ENCODE measurements at regions not wholly inside any gene's neighbourhood (a gene's known extent, or its start where the extent isn't known, plus 50 kb on each side); places are given as distances from the start of the nearest gene placed in this dataset.

GRCh38 chr12:11510671-11511070 lies 115.3 kb upstream of the PRB2 start:
- no peak overlapping the region for H3K4me3 Mint-ChIP-seq
- no peaks in the 10 kb centered on the region for H3K36me3 Mint-ChIP-seq
- no peaks in the 10 kb centered on the region for H3K9me3 Mint-ChIP-seq
- no peak for DNase-seq (ENCODE audit: extremely low spot score, unreplicated experiment)
- H3K27me3 Mint-ChIP-seq, result peaks cover 36% of the 10 kb centered on the region
- no peaks in the 10 kb centered on the region for H3K4me1 Mint-ChIP-seq (ENCODE audit: unreplicated experiment)
- no peak for TF ChIP-seq CTCF (conservative IDR thresholded peaks at IDR 0.05)
- H3K27ac Mint-ChIP-seq, result no peak overlapping the region

GRCh38 chr12:11513288-11513687 lies 117.9 kb upstream of the PRB2 start:
- Mint-ChIP-seq H3K9me3 (no peaks in the 10 kb centered on the region), H3K27ac (no peak overlapping the region), H3K36me3 (no peaks in the 10 kb centered on the region), H3K4me1 (ENCODE audit: unreplicated experiment) (no peaks in the 10 kb centered on the region), H3K27me3 (peaks cover 19% of the 10 kb centered on the region), H3K4me3 (no peak overlapping the region)
- no peak for DNase-seq (ENCODE audit: extremely low spot score, unreplicated experiment)
- TF ChIP-seq CTCF (conservative IDR thresholded peaks at IDR 0.05), result peak; percentile 35

GRCh38 chr12:11517080-11517479 lies 121.7 kb upstream of the PRB2 start:
- H3K4me3 Mint-ChIP-seq, result no peak overlapping the region
- H3K27ac Mint-ChIP-seq, result no peak overlapping the region
- no peak for TF ChIP-seq CTCF (conservative IDR thresholded peaks at IDR 0.05)
- DNase-seq (ENCODE audit: extremely low spot score, unreplicated experiment), result no peak
- no peaks in the 10 kb centered on the region for H3K36me3 Mint-ChIP-seq
- H3K4me1 Mint-ChIP-seq (ENCODE audit: unreplicated experiment), result no peaks in the 10 kb centered on the region
- no peaks in the 10 kb centered on the region for H3K9me3 Mint-ChIP-seq
- H3K27me3 Mint-ChIP-seq, result peaks cover 13% of the 10 kb centered on the region

- no peak overlapping the region for H3K4me3 Mint-ChIP-seq
- no peaks in the 10 kb centered on the region for H3K36me3 Mint-ChIP-seq
- no peak for TF ChIP-seq CTCF (conservative IDR thresholded peaks at IDR 0.05)
- no peak for DNase-seq (ENCODE audit: extremely low spot score, unreplicated experiment)
- no peak overlapping the region for H3K27ac Mint-ChIP-seq
- H3K27me3 Mint-ChIP-seq, result peaks cover 33% of the 10 kb centered on the region
- H3K9me3 Mint-ChIP-seq, result no peaks in the 10 kb centered on the region
- H3K4me1 Mint-ChIP-seq (ENCODE audit: unreplicated experiment), result no peaks in the 10 kb centered on the region
These were observed 125.0 kb upstream of the ETV6 start for GRCh38 chr12:11524446-11524845.

GRCh38 chr12:11534064-11534463 lies 115.4 kb upstream of the ETV6 start:
- no peak overlapping the region for H3K27ac Mint-ChIP-seq
- TF ChIP-seq CTCF (conservative IDR thresholded peaks at IDR 0.05), result no peak
- H3K4me3 Mint-ChIP-seq, result no peak overlapping the region
- DNase-seq (ENCODE audit: extremely low spot score, unreplicated experiment), result no peak
- H3K36me3 Mint-ChIP-seq, result no peaks in the 10 kb centered on the region
- H3K9me3 Mint-ChIP-seq, result no peaks in the 10 kb centered on the region
- H3K27me3 Mint-ChIP-seq, result peaks cover 35% of the 10 kb centered on the region
- no peaks in the 10 kb centered on the region for H3K4me1 Mint-ChIP-seq (ENCODE audit: unreplicated experiment)

GRCh38 chr12:11535127-11535526 lies 114.3 kb upstream of the ETV6 start:
- H3K27ac Mint-ChIP-seq, result no peak overlapping the region
- TF ChIP-seq CTCF (conservative IDR thresholded peaks at IDR 0.05), result no peak
- no peak overlapping the region for H3K4me3 Mint-ChIP-seq
- DNase-seq (ENCODE audit: extremely low spot score, unreplicated experiment), result no peak
- no peaks in the 10 kb centered on the region for H3K36me3 Mint-ChIP-seq
- H3K4me1 Mint-ChIP-seq (ENCODE audit: unreplicated experiment), result no peaks in the 10 kb centered on the region
- no peaks in the 10 kb centered on the region for H3K9me3 Mint-ChIP-seq
- H3K27me3 Mint-ChIP-seq, result peaks cover 28% of the 10 kb centered on the region

Data from type B pancreatic cell (in vitro differentiated cells).